PC-9 (cell line): ENCODE measurements at regions not wholly inside any gene's neighbourhood (a gene's known extent, or its start where the extent isn't known, plus 50 kb on each side); places are given as distances from the start of the nearest gene placed in this dataset.

Experiments used
- BruUV-seq: library from RNA; stranded (reverse); fragments of 400-500 nt; replicated peaks from 2 replicates; lab custom pipeline; 2021; lab: Mats Ljungman, UMichigan
- CTCF ChIA-PET: fragments of 300-600 bp; sonication (Branson Sonifier 250); formaldehyde crosslinking; loops from one replicate; lab custom pipeline; 2022; ENCODE audit warnings: antibody characterized with exemption; lab: Charles Lee
- POLR2A ChIA-PET: fragments of 300-600 bp; sonication (Branson Sonifier 250); formaldehyde crosslinking; loops from one replicate; lab custom pipeline; 2022; ENCODE audit warnings: antibody characterized with exemption; ENCODE audit not compliant: unreplicated experiment; lab: Charles Lee
- DNase-seq, 2 experiments: peaks; one replicate each; pipeline versions ENCODE4 v3.0.0 to v3.0.0-alpha.2; 2015 to 2022; ENCODE audit warnings: mixed read lengths in 1 of 2
- H2AFZ ChIP-seq: fragments of 200-600 bp; sonication (generic); 2 replicates; pipeline ENCODE4 v1.8.1; 2017; ENCODE audit warnings: antibody characterized with exemption
- H3F3A ChIP-seq: fragments of 200-600 bp; sonication (generic); 2 replicates; pipeline ENCODE4 v1.8.1; 2017; ENCODE audit warnings: antibody characterized with exemption, mild to moderate bottlenecking, low read depth; ENCODE audit not compliant: insufficient read depth
- H3K27ac ChIP-seq: fragments of 200-600 bp; sonication (generic); 2 replicates; pipeline ENCODE4 v1.6.1; 2016; ENCODE audit warnings: mixed run types
- H3K27me3 ChIP-seq: fragments of 200-600 bp; sonication (generic); 2 replicates; pipeline ENCODE4 v1.6.1; 2016; ENCODE audit warnings: low read depth, mixed run types; ENCODE audit not compliant: insufficient read depth
- H3K36me3 ChIP-seq: fragments of 200-600 bp; sonication (generic); 2 replicates; pipeline ENCODE4 v1.6.1; 2016; ENCODE audit warnings: low read depth, mixed run types
- H3K4me1 ChIP-seq: fragments of 200-600 bp; sonication (generic); replicated peaks from 2 replicates; pipeline ENCODE4 v1.6.1; 2016; ENCODE audit warnings: mixed run types; ENCODE audit not compliant: insufficient read depth
- H3K4me2 ChIP-seq: fragments of 200-600 bp; sonication (generic); 2 replicates; pipeline ENCODE4 v1.6.1; 2017; ENCODE audit warnings: mixed run types
- H3K4me3 ChIP-seq: fragments of 200-600 bp; sonication (generic); 2 replicates; pipeline ENCODE4 v1.6.1; 2016; ENCODE audit warnings: mixed run types
- H3K79me2 ChIP-seq: fragments of 200-600 bp; sonication (generic); 2 replicates; pipeline ENCODE4 v1.6.1; 2017; ENCODE audit warnings: low read depth, mixed run types
- H3K9me2 ChIP-seq: fragments of 200-600 bp; sonication (generic); 2 replicates; pipeline ENCODE4 v1.8.1; 2017; ENCODE audit warnings: mild to moderate bottlenecking; ENCODE audit not compliant: insufficient read depth
- H3K9me3 ChIP-seq: fragments of 200-600 bp; sonication (generic); 2 replicates; pipeline ENCODE4 v1.8.1; 2016; ENCODE audit warnings: low read depth; ENCODE audit not compliant: insufficient read depth
- H4K20me1 ChIP-seq: fragments of 200-600 bp; sonication (generic); 2 replicates; pipeline ENCODE4 v1.8.1; 2017; ENCODE audit not compliant: insufficient read depth
- CTCF ChIP-seq: fragments of 200-600 bp; sonication (generic); conservative IDR thresholded peaks from 2 replicates; pipeline ENCODE4 v1.6.1; 2017; ENCODE audit warnings: mixed run types, antibody characterized with exemption, mild to moderate bottlenecking, moderate library complexity
- EZH2 ChIP-seq: fragments of 200-600 bp; sonication (generic); IDR thresholded peaks from 2 replicates; pipeline ENCODE4 v1.8.0; 2017; ENCODE audit warnings: antibody characterized with exemption, low read depth
- intact Hi-C: fragments of 100-400 bp; cut with micrococcal nuclease; formaldehyde crosslinking; loops from one replicate; pipeline ENCODE4 v1.10.0; 2022; ENCODE audit not compliant: unreplicated experiment

GRCh38 chr10:33843379-33843778, 508.9 kb upstream of the NRP1 start:
- no peaks in the 10 kb centered on the region for H3K9me2 ChIP-seq
- ChIA-PET POLR2A (interaction anchor here (0.7 kb wide), 1 partner anchor 573 kb away, joined by 4 read pairs; no protein-coding TSS in a partner anchor), CTCF (no interaction called here)
- BruUV-seq = no TSS peak
- H3K4me1 ChIP-seq = no peaks in the 10 kb centered on the region
- no peaks in the 10 kb centered on the region for H3K36me3 ChIP-seq
- no peak overlapping the region for H3K4me3 ChIP-seq
- no peaks in the 10 kb centered on the region for H3F3A ChIP-seq
- no peak overlapping the region for H3K27ac ChIP-seq
- no peaks in the 10 kb centered on the region for H4K20me1 ChIP-seq
- no peak for TF ChIP-seq CTCF
- no peak for TF ChIP-seq EZH2
- no peak overlapping the region for H3K4me2 ChIP-seq
- H2AFZ ChIP-seq = no peak overlapping the region
- H3K9me3 ChIP-seq = no peaks in the 10 kb centered on the region
- DNase-seq = no peak
- no peaks in the 10 kb centered on the region for H3K27me3 ChIP-seq
- no peaks in the 10 kb centered on the region for H3K79me2 ChIP-seq
- intact Hi-C loops = no loop called here

GRCh38 chr10:33841678-33842077, 507.2 kb upstream of the NRP1 start:
- POLR2A ChIA-PET = no interaction called here
- no TSS peak for BruUV-seq
- intact Hi-C loops = no loop called here

GRCh38 chr10:33838731-33839130, 504.3 kb upstream of the NRP1 start:
- H3K27me3 ChIP-seq = no peaks in the 10 kb centered on the region
- no peak overlapping the region for H3K27ac ChIP-seq
- no peak for TF ChIP-seq EZH2
- TF ChIP-seq CTCF = no peak
- no peak overlapping the region for H3K4me3 ChIP-seq
- ChIA-PET POLR2A (no interaction called here), CTCF (no interaction called here)
- H3K79me2 ChIP-seq = no peaks in the 10 kb centered on the region
- no peak overlapping the region for H2AFZ ChIP-seq
- no peaks in the 10 kb centered on the region for H3K9me2 ChIP-seq
- H3F3A ChIP-seq = no peaks in the 10 kb centered on the region
- H3K4me2 ChIP-seq = no peak overlapping the region
- intact Hi-C loops = no loop called here
- DNase-seq = no peak
- H3K36me3 ChIP-seq = no peaks in the 10 kb centered on the region
- no peaks in the 10 kb centered on the region for H3K9me3 ChIP-seq
- no TSS peak for BruUV-seq
- H3K4me1 ChIP-seq = no peaks in the 10 kb centered on the region
- no peaks in the 10 kb centered on the region for H4K20me1 ChIP-seq

More at GRCh38 chr10:33841678-33842077, 507.2 kb upstream of the NRP1 start:
- Histone ChIP-seq H2AFZ (no peak overlapping the region), H3K4me2 (no peak overlapping the region), H3K36me3 (no peaks in the 10 kb centered on the region), H3K27ac (no peak overlapping the region), H3K27me3 (no peaks in the 10 kb centered on the region), H3K9me3 (no peaks in the 10 kb centered on the region), H3K9me2 (no peaks in the 10 kb centered on the region), H3K4me3 (no peak overlapping the region), H3F3A (no peaks in the 10 kb centered on the region), H4K20me1 (no peaks in the 10 kb centered on the region), H3K4me1 (no peaks in the 10 kb centered on the region), H3K79me2 (no peaks in the 10 kb centered on the region)
- no peak for DNase-seq
- CTCF ChIA-PET = no interaction called here
- TF ChIP-seq EZH2 (no peak), CTCF (no peak)
